AG09319 (cell line): ENCODE measurements at regions not wholly inside any gene's neighbourhood (a gene's known extent, or its start where the extent isn't known, plus 50 kb on each side); places are given as distances from the start of the nearest gene placed in this dataset.
"Not testable (repeated sequence)": the region's sequence is repeated elsewhere in the genome, so short reads cannot be mapped to it uniquely, and the experiment has no call there.

Experiments used
- DNase-seq: peaks from one replicate; pipeline ENCODE4 v3.0.0-alpha.2; 2010; ENCODE audit warnings: low read depth; ENCODE audit errors: extremely low read depth
- CTCF ChIP-seq: IDR thresholded peaks from 2 replicates; pipeline ENCODE4 v1.5.1; 2011; ENCODE audit warnings: low read depth, mild to moderate bottlenecking, inconsistent platforms, low read length, moderate library complexity

GRCh38 chrX:77003530-77003929 lies 443.7 kb upstream of the FGF16 start:
- DNase-seq, result no peak
- TF ChIP-seq CTCF, result no peak

- no peak for TF ChIP-seq CTCF
- DNase-seq, result no peak
Observed at GRCh38 chrX:77003956-77004355, 443.2 kb upstream of the FGF16 start.

- TF ChIP-seq CTCF, result no peak
- no peak for DNase-seq
Observed at GRCh38 chrX:77009691-77010090, 437.5 kb upstream of the FGF16 start.

- no peak for DNase-seq
- no peak for TF ChIP-seq CTCF
Observed at GRCh38 chrX:77014377-77015372, 432.5 kb upstream of the FGF16 start.

GRCh38 chrX:77017093-77017492 lies 430.1 kb upstream of the FGF16 start:
- no peak for TF ChIP-seq CTCF
- DNase-seq, result no peak

- DNase-seq, result not testable (repeated sequence)
Observed at GRCh38 chrX:77046180-77046810, 400.9 kb upstream of the FGF16 start.

GRCh38 chrX:77060572-77060971 lies 386.6 kb upstream of the FGF16 start:
- DNase-seq, result no peak

More at GRCh38 chrX:77060572-77060971, 386.6 kb upstream of the FGF16 start:
- TF ChIP-seq CTCF, result no peak
